ENCODE measurements at regions not wholly inside any gene's neighbourhood (a gene's known extent, or its start where the extent isn't known, plus 50 kb on each side); places are given as distances from the start of the nearest gene placed in this dataset.

GRCh38 chr5:60195551-60195950 is 302.0 kb upstream of the PDE4D start:
- Histone ChIP-seq H3K4ac (ENCODE audit: low read depth, low read length) (no peak overlapping the region), H3K27me3 (ENCODE audit: insufficient read depth, low read length) (no peaks in the 10 kb centered on the region), H4K91ac (ENCODE audit: insufficient read length, low read depth, low read length) (no peak overlapping the region), H2BK20ac (ENCODE audit: low read depth, low read length, poor library complexity, severe bottlenecking) (no peak overlapping the region), H2BK12ac (ENCODE audit: insufficient read length, low read depth, low read length) (no peak overlapping the region), H3K9me3 (ENCODE audit: control insufficient read depth, low read depth, low read length) (no peaks in the 10 kb centered on the region), H3K23me2 (ENCODE audit: insufficient read length, low read depth, low read length, poor library complexity, severe bottlenecking) (no peaks in the 10 kb centered on the region), H4K20me1 (ENCODE audit: control insufficient read depth, insufficient read depth, insufficient read length) (no peaks in the 10 kb centered on the region), H3K9ac (ENCODE audit: extremely low read depth, insufficient read length, low read length) (no peak overlapping the region), H3T11ph (ENCODE audit: low read length) (no peak overlapping the region), H3K4me2 (ENCODE audit: insufficient read depth, insufficient read length, low read length) (no peak overlapping the region), H3K27ac (ENCODE audit: insufficient read length, low read depth, low read length) (no peak overlapping the region), H4K5ac (ENCODE audit: insufficient read length, low read depth, low read length) (no peak overlapping the region), H2AK5ac (ENCODE audit: insufficient read length, low read length) (no peak overlapping the region), H3K79me2 (ENCODE audit: insufficient read depth, low read length) (no peaks in the 10 kb centered on the region), H2BK5ac (ENCODE audit: insufficient read length, low read length) (no peak overlapping the region), H4K8ac (replicated peaks; ENCODE audit: insufficient read length, low read depth, low read length) (no peak overlapping the region), H2AFZ (ENCODE audit: low read length) (no peak overlapping the region), H2BK120ac (ENCODE audit: low read depth, low read length, poor library complexity, severe bottlenecking) (no peak overlapping the region), H3K79me1 (ENCODE audit: insufficient read depth, low read depth, low read length, poor library complexity, severe bottlenecking) (no peaks in the 10 kb centered on the region), H3K23ac (ENCODE audit: insufficient read length, low read depth, low read length) (no peak overlapping the region), H3K14ac (ENCODE audit: insufficient read depth, low read length) (no peak overlapping the region), H3K56ac (ENCODE audit: insufficient read length, low read depth, low read length) (no peak overlapping the region), H3K18ac (ENCODE audit: insufficient read length, low read depth, low read length) (no peak overlapping the region), H3K4me1 (ENCODE audit: insufficient read depth, low read length) (no peaks in the 10 kb centered on the region), H2BK15ac (ENCODE audit: low read depth, low read length) (no peak overlapping the region)
- Mint-ChIP-seq H3K27ac (no peak overlapping the region), H3K36me3 (ENCODE audit: insufficient read depth in 1 of 3, low read depth in 3 of 3) (no peaks in the 10 kb centered on the region; a peak in 1 of 7 replicates), H3K27me3 (ENCODE audit: low read depth) (no peaks in the 10 kb centered on the region), H3K4me3 (no peak overlapping the region), H3K9me3 (no peaks in the 10 kb centered on the region), H3K4me1 (peaks cover 2 to 3% of the 10 kb centered on the region in 2 experiments; a peak in 1 of 4 replicates)
- no CpG with 5 or more reads among the region's 6 CpGs for WGBS (ENCODE audit: extremely low coverage, insufficient read length, low lambda C conversion rate)
- no peak for DNase-seq
- no peak for TF ChIP-seq CTCF (conservative IDR thresholded peaks at IDR 0.05)

Measured in H9 (cell line).